Activated naive CD8-positive, alpha-beta T cell treated with anti-CD3 and anti-CD28 coated beads, Interleukin-2, amount 10 ng/mL, durations not matched to agents 7 days and 5 days (primary cell): ENCODE measurements at regions not wholly inside any gene's neighbourhood (a gene's known extent, or its start where the extent isn't known, plus 50 kb on each side); places are given as distances from the start of the nearest gene placed in this dataset.
A peak's percentile ranks its signal among the peaks of the same experiment; 100 is the strongest.
"Not testable (repeated sequence)": the region's sequence is repeated elsewhere in the genome, so short reads cannot be mapped to it uniquely, and the experiment has no call there.

Experiments used
- ATAC-seq: fragments of 150-1000 bp; cut with Tn5 transposase; one replicate; pipeline ENCODE4 v1.10.0; 2021; ENCODE audit warnings: low read depth, moderate library complexity
- POLR2A ChIA-PET: fragments of 350-600 bp; sonication (Branson Sonifier 250); formaldehyde crosslinking; loops from one replicate; lab custom pipeline; 2021; ENCODE audit warnings: antibody characterized with exemption; lab: Charles Lee
- DNase-seq: peaks from one replicate; pipeline ENCODE4 v3.0.0; 2021
- H3K27ac Mint-ChIP-seq: one replicate; pipeline ENCODE4 v1.8.0; 2022; ENCODE audit warnings: mild to moderate bottlenecking, mixed read lengths
- H3K27me3 Mint-ChIP-seq: one replicate; pipeline ENCODE4 v1.8.0; 2022; ENCODE audit warnings: mild to moderate bottlenecking, moderate library complexity, mixed read lengths
- H3K36me3 Mint-ChIP-seq: one replicate; pipeline ENCODE4 v1.8.0; 2021; ENCODE audit warnings: mild to moderate bottlenecking, mixed read lengths
- H3K4me1 Mint-ChIP-seq: one replicate; pipeline ENCODE4 v1.8.0; 2021; ENCODE audit warnings: mixed read lengths
- H3K4me3 Mint-ChIP-seq: one replicate; pipeline ENCODE4 v1.8.0; 2022; ENCODE audit warnings: mild to moderate bottlenecking, moderate library complexity, mixed read lengths
- H3K9me3 Mint-ChIP-seq: one replicate; pipeline ENCODE4 v1.8.0; 2021; ENCODE audit warnings: mixed read lengths

- H3K27me3 Mint-ChIP-seq, POLR2A ChIA-PET, DNase-seq, H3K36me3 Mint-ChIP-seq, H3K27ac Mint-ChIP-seq, H3K4me1 Mint-ChIP-seq, H3K9me3 Mint-ChIP-seq, ATAC-seq, H3K4me3 Mint-ChIP-seq: not testable (repeated sequence)
These were observed 627.4 kb downstream of the SPATA31A7 start for GRCh38 chr9:61817127-61817705.

- POLR2A ChIA-PET: not testable (repeated sequence)
These were observed 663.9 kb downstream of the SPATA31A7 start for GRCh38 chr9:61853624-61854259.

GRCh38 chr9:61854260-61854640, 664.4 kb downstream of the SPATA31A7 start:
- H3K27ac Mint-ChIP-seq, H3K9me3 Mint-ChIP-seq, ATAC-seq, H3K36me3 Mint-ChIP-seq, POLR2A ChIA-PET, H3K4me1 Mint-ChIP-seq, H3K27me3 Mint-ChIP-seq, DNase-seq: not testable (repeated sequence)
- H3K4me3 Mint-ChIP-seq: peak overlapping the region; percentile 16

More at GRCh38 chr9:61853624-61854259, 663.9 kb downstream of the SPATA31A7 start:
- H3K9me3 Mint-ChIP-seq, H3K4me3 Mint-ChIP-seq, H3K4me1 Mint-ChIP-seq, H3K27me3 Mint-ChIP-seq, H3K27ac Mint-ChIP-seq, H3K36me3 Mint-ChIP-seq: not testable (repeated sequence)
- peak; percentile 89 for DNase-seq
- ATAC-seq: peak; percentile 61

GRCh38 chr9:61856283-61856682, 666.4 kb downstream of the SPATA31A7 start:
- POLR2A ChIA-PET, H3K27me3 Mint-ChIP-seq, DNase-seq, H3K4me3 Mint-ChIP-seq, H3K27ac Mint-ChIP-seq, H3K9me3 Mint-ChIP-seq, H3K36me3 Mint-ChIP-seq, H3K4me1 Mint-ChIP-seq: not testable (repeated sequence)
- ATAC-seq: peak; percentile 65

- not testable (repeated sequence) for H3K27me3 Mint-ChIP-seq, H3K4me3 Mint-ChIP-seq, H3K27ac Mint-ChIP-seq
These were observed 667.1 kb downstream of the SPATA31A7 start for GRCh38 chr9:61856858-61857453.

GRCh38 chr9:61857709-61858351, 668.0 kb downstream of the SPATA31A7 start:
- POLR2A ChIA-PET, H3K4me1 Mint-ChIP-seq, H3K4me3 Mint-ChIP-seq, H3K9me3 Mint-ChIP-seq, H3K27ac Mint-ChIP-seq, H3K27me3 Mint-ChIP-seq, DNase-seq, H3K36me3 Mint-ChIP-seq: not testable (repeated sequence)
- ATAC-seq: peak; percentile 83

More at GRCh38 chr9:61856858-61857453, 667.1 kb downstream of the SPATA31A7 start:
- peak; percentile 33 for DNase-seq
- H3K36me3 Mint-ChIP-seq, H3K4me1 Mint-ChIP-seq, ATAC-seq, H3K9me3 Mint-ChIP-seq, POLR2A ChIA-PET: not testable (repeated sequence)

GRCh38 chr9:61862431-61862971, 672.7 kb downstream of the SPATA31A7 start:
- ATAC-seq (peak; percentile 46), DNase-seq (peak; percentile 78)
- H3K27ac Mint-ChIP-seq, H3K4me3 Mint-ChIP-seq, POLR2A ChIA-PET, H3K9me3 Mint-ChIP-seq, H3K27me3 Mint-ChIP-seq, H3K36me3 Mint-ChIP-seq, H3K4me1 Mint-ChIP-seq: not testable (repeated sequence)

GRCh38 chr9:61864463-61864862, 674.6 kb downstream of the SPATA31A7 start:
- H3K27ac Mint-ChIP-seq, H3K9me3 Mint-ChIP-seq, H3K4me1 Mint-ChIP-seq, H3K4me3 Mint-ChIP-seq, DNase-seq, ATAC-seq, POLR2A ChIA-PET, H3K36me3 Mint-ChIP-seq, H3K27me3 Mint-ChIP-seq: not testable (repeated sequence)

GRCh38 chr9:61868965-61869364, 679.1 kb downstream of the SPATA31A7 start:
- POLR2A ChIA-PET, ATAC-seq, H3K9me3 Mint-ChIP-seq, H3K27ac Mint-ChIP-seq, H3K36me3 Mint-ChIP-seq, DNase-seq, H3K4me1 Mint-ChIP-seq, H3K27me3 Mint-ChIP-seq: not testable (repeated sequence)
- H3K4me3 Mint-ChIP-seq: peak overlapping the region; percentile 48

- H3K36me3 Mint-ChIP-seq, H3K9me3 Mint-ChIP-seq, H3K4me1 Mint-ChIP-seq, H3K4me3 Mint-ChIP-seq, ATAC-seq, H3K27me3 Mint-ChIP-seq, POLR2A ChIA-PET, DNase-seq, H3K27ac Mint-ChIP-seq: not testable (repeated sequence)
These were observed 682.5 kb downstream of the SPATA31A7 start for GRCh38 chr9:61872329-61872728.
